ENCODE measurements at regions not wholly inside any gene's neighbourhood (a gene's known extent, or its start where the extent isn't known, plus 50 kb on each side); places are given as distances from the start of the nearest gene placed in this dataset.

DNA sequence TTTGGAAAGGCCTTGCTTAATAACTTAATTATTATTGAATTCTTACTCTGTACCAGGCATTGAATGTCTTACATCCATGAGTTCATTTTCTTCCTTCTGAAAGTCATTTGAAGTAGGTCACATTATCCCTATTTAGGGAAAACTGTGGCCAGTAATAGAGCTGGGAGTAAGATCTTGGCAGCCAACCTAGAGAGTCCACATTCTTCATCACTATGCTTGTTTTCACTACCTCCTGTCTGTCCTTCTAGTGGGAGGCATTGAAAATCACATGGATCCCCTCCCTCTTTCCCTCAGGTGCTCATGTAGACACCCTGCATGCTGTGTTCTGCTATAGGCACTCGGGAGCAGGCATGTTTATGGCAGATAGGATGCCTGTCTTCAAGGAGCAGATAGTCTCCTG, 154.9 kb downstream of the EBLN2 start:
- TF ChIP-seq CTCF (IDR thresholded peaks at IDR 0.05) (no peak), POLR2A (IDR thresholded peaks at IDR 0.05) (no peak)
